Femur (tissue), 1 donor: ENCODE measurements at regions not wholly inside any gene's neighbourhood (a gene's known extent, or its start where the extent isn't known, plus 50 kb on each side); places are given as distances from the start of the nearest gene placed in this dataset.
"Not testable (repeated sequence)": the region's sequence is repeated elsewhere in the genome, so short reads cannot be mapped to it uniquely, and the experiment has no call there.

ENCODE experiments used
- DNase-seq: peaks from one replicate; pipeline ENCODE4 v3.0.0-alpha.2; 2017

GRCh38 chr9:124084087-124084486 lies 72.5 kb downstream of the LHX2 start:
- DNase-seq, result no peak

DNA sequence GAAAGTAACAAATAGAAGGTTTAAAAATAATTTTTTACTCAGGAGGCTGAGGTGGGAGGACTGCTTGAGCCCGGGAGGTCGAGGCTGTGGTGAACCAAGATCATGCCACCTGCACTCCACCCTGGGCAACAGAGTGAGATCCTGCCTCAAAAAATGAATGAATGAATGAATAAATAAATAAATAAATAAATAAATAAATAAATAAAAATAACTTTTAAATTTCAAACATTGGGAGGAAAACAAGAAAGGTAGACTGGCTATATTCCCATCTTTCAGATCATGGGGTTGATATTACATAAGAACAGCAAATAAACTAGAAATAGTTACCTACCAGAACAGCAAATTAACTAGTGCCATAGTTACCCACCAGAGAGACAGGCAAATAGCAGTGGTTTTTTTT lies 75.7 kb downstream of the LHX2 start:
- no peak for DNase-seq

GRCh38 chr9:124088476-124088837 lies 76.9 kb downstream of the LHX2 start:
- DNase-seq, result no peak

- DNase-seq, result not testable (repeated sequence)
These were observed 78.3 kb downstream of the LHX2 start for GRCh38 chr9:124089631-124090488.

GRCh38 chr9:124098141-124098905 lies 86.8 kb downstream of the LHX2 start:
- no peak for DNase-seq

- no peak for DNase-seq
These were observed 88.3 kb downstream of the LHX2 start for GRCh38 chr9:124099860-124100259.

DNA sequence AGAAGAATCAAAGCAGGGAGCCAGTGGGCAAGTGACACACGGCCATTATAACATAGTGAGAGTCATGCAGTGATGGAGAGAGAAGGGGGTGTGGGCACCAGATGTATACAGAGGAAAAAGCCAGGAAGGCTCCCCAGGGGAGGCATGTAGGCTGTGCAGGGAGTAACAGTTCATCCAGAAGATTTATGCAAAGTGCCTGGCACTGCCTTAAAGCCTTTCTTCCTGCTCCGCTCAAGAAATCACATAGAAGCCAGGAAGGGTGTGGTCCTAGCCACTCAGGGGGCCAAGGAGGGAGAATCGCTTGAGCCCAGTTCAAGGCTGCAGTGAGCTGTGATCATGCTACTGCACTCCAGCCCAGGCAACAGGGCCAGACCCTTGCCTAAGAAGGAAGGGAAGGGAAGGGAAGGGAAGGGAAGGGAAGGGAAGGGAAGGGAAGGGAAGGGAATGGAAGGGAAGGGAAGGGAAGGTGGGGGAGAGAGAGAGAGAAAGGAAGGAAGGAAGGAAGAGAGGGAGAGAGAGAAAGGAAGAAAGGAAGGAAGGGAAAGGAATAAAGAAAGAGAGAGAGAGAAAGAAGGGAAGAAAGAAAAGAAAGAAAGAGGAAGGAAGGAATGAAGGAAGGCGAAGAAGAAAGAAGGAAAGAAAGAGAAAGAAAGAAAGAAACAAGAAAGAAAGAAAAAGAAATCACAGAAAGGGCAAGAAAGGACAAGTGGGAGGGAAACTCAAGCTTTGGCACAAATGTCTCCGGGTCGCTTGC lies 89.8 kb downstream of the LHX2 start:
- DNase-seq, result no peak

- DNase-seq, result no peak
These were observed 90.4 kb downstream of the LHX2 start for GRCh38 chr9:124101969-124102345.

- DNase-seq, result no peak
These were observed 90.8 kb downstream of the LHX2 start for GRCh38 chr9:124102363-124102762.

GRCh38 chr9:124105266-124105665 lies 93.7 kb downstream of the LHX2 start:
- DNase-seq, result no peak

GRCh38 chr9:124108216-124108615 lies 96.6 kb downstream of the LHX2 start:
- DNase-seq, result no peak

- peak; percentile 84 for DNase-seq
These were observed 98.8 kb downstream of the LHX2 start for GRCh38 chr9:124110307-124110915.

DNA sequence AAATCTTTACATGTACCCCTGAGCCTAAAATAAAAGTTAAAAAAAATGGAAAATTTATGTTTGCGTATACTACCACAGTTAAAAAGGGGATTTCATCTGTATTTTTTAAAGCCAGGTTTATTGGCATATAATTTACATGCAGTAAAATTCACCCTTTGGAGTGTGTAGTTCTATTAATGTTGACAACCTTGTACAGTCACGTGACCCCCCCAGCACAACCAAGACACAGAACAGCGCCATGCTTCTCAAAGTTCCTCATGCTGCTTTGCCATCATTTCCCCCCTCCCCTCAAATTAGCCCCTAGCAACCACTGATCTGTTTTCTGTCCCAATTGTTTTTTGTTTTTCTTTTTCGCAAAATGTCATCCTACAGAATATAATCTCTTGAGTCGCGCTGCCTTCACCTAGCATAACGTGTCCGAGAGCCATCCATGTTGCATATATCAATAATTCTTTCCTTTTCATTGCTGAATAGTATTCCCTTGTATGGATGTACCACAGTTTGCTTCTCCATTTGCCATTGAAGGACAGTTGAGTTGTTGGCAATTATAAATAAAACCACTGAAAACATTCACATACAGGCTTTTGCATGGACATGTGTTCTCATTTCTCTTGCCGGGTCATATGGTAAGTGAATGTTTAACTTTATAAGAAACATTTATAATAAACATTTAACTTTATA lies 105.3 kb downstream of the LHX2 start:
- no peak for DNase-seq

DNA sequence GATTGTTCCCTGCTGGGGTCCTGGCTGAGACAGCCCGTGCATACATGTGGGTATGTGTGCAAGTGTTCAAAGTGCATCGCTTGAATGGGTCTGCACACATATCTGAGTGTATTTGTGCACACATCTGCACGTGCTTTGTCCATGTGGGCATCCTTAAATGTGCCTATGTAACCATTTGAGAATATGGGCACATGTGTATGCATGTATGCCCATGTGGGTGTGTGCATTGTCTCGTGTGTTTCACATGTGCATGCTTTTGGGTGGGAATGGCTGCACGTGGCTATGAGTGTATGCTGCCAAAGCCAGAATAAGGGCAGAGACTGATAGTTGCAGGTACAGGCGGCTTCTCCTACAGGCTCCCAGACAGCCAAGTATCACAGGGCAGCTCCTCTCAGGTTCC lies 107.3 kb downstream of the LHX2 start:
- no peak for DNase-seq

DNA sequence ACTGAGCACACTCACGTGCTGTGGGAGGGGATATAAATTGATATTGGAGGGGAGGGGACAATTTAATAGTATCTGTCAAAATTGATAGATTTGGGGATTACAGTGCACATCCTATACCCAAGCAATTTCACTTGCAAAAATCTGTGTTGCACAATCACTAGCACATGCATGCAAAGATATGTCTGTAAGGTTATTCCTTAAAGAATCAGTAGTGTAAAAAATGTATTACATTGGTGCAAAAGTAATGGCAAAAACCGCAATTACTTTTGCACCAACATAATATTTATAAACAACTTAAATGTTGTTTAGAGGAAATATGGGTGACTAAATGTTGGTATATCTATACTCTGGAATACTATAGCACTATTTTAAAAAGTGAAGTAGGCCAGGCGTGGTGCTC lies 108.7 kb downstream of the LHX2 start:
- no peak for DNase-seq

DNA sequence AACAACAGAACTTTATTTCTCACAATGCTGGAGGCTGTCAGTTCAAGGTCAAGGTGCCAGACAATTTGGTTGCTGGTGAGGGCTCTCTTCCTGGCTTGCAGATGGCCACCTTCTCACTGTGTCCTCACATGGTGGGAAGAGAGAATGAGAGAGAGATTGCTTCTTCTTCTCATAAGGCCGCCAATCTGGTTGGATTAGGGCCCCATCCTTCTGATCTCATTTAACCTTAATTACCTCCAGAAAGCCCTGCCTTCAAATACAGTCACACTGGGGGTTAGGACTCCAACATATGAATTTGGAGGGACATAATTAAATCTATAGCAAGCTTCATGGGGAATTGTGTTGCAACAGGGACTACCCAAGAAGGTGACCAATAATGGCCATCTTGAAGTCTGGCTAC lies 110.2 kb downstream of the LHX2 start:
- no peak for DNase-seq

DNA sequence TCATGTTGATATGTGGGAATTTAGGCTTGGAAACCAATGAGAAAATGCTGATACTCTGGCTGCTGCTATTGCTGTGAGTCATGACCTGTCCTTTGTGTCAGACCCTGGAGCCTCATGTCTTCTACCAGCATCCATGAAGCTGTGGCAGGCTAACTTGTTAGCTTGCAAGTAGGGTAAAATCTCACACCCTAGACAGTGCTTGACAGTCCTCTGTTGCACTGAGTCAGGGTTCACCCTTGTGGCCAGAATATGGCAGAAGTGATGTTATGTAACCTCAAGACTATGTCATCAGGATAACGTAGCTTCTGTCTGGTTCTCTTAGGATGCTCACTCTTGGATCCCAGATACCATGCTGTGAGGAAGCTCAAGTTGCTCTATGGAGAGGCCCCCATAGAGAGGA lies 110.8 kb downstream of the LHX2 start:
- no peak for DNase-seq

GRCh38 chr9:124122813-124123462 lies 111.4 kb downstream of the LHX2 start:
- no peak for DNase-seq

DNA sequence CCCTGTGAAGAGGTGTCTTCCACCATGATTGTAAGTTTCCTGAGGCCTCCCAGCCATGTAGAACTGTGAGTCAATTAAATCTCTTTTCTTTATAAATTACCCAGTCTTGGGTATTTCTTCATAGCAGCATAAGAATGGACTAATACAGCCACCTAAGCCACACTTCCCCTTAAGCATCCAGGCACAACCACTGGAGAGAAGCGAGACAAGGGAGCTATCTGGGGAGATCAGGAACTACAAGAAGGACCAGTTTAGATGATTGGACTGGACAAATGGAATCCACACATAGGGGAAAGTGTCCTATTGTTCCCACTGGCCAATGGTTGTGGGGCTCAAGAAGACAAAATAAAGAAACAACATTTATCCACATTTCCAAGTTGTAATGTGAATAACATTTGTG lies 112.1 kb downstream of the LHX2 start:
- DNase-seq, result not testable (repeated sequence)

DNA sequence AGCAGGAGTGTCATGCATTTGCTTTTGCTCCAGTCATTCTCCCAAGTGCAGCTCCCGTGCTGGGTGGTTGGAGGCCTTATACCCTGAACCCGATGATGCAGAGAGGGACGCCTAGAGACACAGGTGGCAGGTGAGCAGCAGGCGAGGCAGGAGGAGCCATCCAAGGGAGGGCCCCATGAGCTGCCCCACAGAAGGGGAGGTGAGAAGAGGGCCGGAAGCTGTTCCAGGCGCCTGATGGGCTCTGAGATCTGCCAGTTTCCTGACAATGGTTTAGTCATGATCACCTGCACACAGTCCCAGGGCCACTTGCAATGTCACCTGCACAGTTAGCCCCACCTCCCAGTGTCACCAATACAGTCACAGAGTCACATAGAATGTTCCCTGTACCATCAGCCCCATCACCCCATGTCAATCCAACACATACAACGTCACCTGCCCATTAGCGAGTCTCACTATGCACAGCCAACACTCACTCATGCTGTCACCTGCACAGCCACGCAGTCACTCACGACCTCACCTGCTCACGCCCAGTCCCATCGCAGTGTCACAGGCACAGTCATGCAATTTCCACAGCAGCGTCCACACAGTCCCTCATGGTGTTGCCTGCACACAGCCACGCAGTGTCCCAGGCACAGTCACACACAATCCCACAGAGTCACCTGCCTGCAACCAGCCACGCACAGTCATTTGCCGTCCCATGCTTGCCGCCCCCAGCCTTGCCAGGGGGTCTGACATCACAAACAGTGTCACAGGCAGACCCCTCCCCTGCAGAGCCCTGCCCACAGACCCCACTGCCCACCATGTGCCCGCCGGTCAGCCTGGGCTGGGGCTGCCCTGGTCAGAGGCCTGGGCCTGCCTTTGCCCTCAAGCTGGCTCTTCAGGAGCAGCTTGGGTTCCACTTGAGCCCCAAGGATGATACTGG lies 113.4 kb downstream of the LHX2 start:
- DNase-seq, result no peak

GRCh38 chr9:124125651-124125977 lies 114.0 kb downstream of the LHX2 start:
- DNase-seq, result no peak
